ENCODE measurements at regions not wholly inside any gene's neighbourhood (a gene's known extent, or its start where the extent isn't known, plus 50 kb on each side); places are given as distances from the start of the nearest gene placed in this dataset.

- Histone ChIP-seq H3K9ac (ENCODE audit: insufficient read depth, low read depth, low read length) (no peak overlapping the region), H3K9me3 (ENCODE audit: low read length) (no peaks in the 10 kb centered on the region), H3K4me2 (ENCODE audit: low read depth, low read length) (no peak overlapping the region), H3K4me1 (ENCODE audit: insufficient read depth, low read length) (no peaks in the 10 kb centered on the region), H2AFZ (ENCODE audit: low read length) (no peak overlapping the region), H3K79me2 (ENCODE audit: insufficient read depth, low read length) (no peaks in the 10 kb centered on the region), H3K4me3 (replicated peaks in 1 of 3; ENCODE audit: insufficient read depth in 1 of 3, low read depth in 2 of 3, low read length in 3 of 3) (no peak overlapping the region), H4K20me1 (ENCODE audit: insufficient read depth, low read length) (no peaks in the 10 kb centered on the region), H3K36me3 (replicated peaks in 1 of 2; ENCODE audit: control insufficient read depth in 1 of 2, insufficient read depth in 2 of 2, low read length in 2 of 2) (no peaks in the 10 kb centered on the region), H3K27ac (ENCODE audit: extremely low read length, insufficient read depth, low read length) (no peak overlapping the region), H3K27me3 (ENCODE audit: control insufficient read depth in 1 of 2, insufficient read depth in 2 of 2, low read length in 2 of 2) (no peaks in the 10 kb centered on the region)
- 32% methylated on average over 8 of the region's 8 CpGs for WGBS (ENCODE audit: low lambda C conversion rate)
- DNase-seq (ENCODE audit: low spot score): no peak
- ChIA-PET POLR2A (no interaction called here), CTCF (ENCODE audit: low intra/inter-chr PET ratio, low total read pairs) (no interaction called here)
- FAIRE-seq: no peak
- no peak for ATAC-seq
- BruUV-seq (replicated peaks): no TSS peak
- TF ChIP-seq FIP1L1 (IDR thresholded peaks at IDR 0.05; ENCODE audit: borderline replicate concordance, insufficient read depth, low read depth, low read length) (no peak), PRDM15 (CRISPR knock-in tag; IDR thresholded peaks at IDR 0.05) (peak; percentile 76), SMAD1 (CRISPR knock-in tag; IDR thresholded peaks at IDR 0.05; ENCODE audit: borderline replicate concordance, low read depth) (no peak), SUZ12 (IDR thresholded peaks at IDR 0.05; ENCODE audit: low read depth, low read length) (no peak), ZNF263 (CRISPR knock-in tag; IDR thresholded peaks at IDR 0.05) (no peak)
- intact Hi-C loops (cut with micrococcal nuclease; ENCODE audit: unreplicated experiment) (no loop called here), in situ Hi-C loops (cut with HindIII; ENCODE audit: extremely low pct_ligation_motif_present, low pct_unique_long_range_greater_than_20kb) (no loop called here)
Measured at GRCh38 chr6:23410439-23410838, 715.6 kb upstream of the NRSN1 start.

GRCh38 chr6:23412770-23413169 is 713.2 kb upstream of the NRSN1 start:
- H4K20me1 ChIP-seq (ENCODE audit: insufficient read depth, low read length): no peaks in the 10 kb centered on the region
- no peak overlapping the region for H2AFZ ChIP-seq (ENCODE audit: low read length)
- no peaks in the 10 kb centered on the region for H3K79me2 ChIP-seq (ENCODE audit: insufficient read depth, low read length)
- FAIRE-seq (no peak), ATAC-seq (no peak), DNase-seq (ENCODE audit: low spot score) (no peak)
- ChIA-PET CTCF (ENCODE audit: low intra/inter-chr PET ratio, low total read pairs) (no interaction called here), POLR2A (no interaction called here)
- no peak overlapping the region for H3K4me3 ChIP-seq (replicated peaks in 1 of 3; ENCODE audit: insufficient read depth in 1 of 3, low read depth in 2 of 3, low read length in 3 of 3)
- intact Hi-C loops (cut with micrococcal nuclease; ENCODE audit: unreplicated experiment) (no loop called here), in situ Hi-C loops (cut with HindIII; ENCODE audit: extremely low pct_ligation_motif_present, low pct_unique_long_range_greater_than_20kb) (no loop called here)
- no peaks in the 10 kb centered on the region for H3K4me1 ChIP-seq (ENCODE audit: insufficient read depth, low read length)
- H3K9me3 ChIP-seq (ENCODE audit: low read length): no peaks in the 10 kb centered on the region
- BruUV-seq (replicated peaks): no TSS peak
- no peaks in the 10 kb centered on the region for H3K36me3 ChIP-seq (replicated peaks in 1 of 2; ENCODE audit: control insufficient read depth in 1 of 2, insufficient read depth in 2 of 2, low read length in 2 of 2)
- no peak overlapping the region for H3K9ac ChIP-seq (ENCODE audit: insufficient read depth, low read depth, low read length)
- no peaks in the 10 kb centered on the region for H3K27me3 ChIP-seq (ENCODE audit: control insufficient read depth in 1 of 2, insufficient read depth in 2 of 2, low read length in 2 of 2)
- H3K27ac ChIP-seq (ENCODE audit: extremely low read length, insufficient read depth, low read length): no peak overlapping the region
- H3K4me2 ChIP-seq (ENCODE audit: low read depth, low read length): no peak overlapping the region
- TF ChIP-seq ZNF557 (CRISPR knock-in tag; IDR thresholded peaks at IDR 0.05): no peak
- TF ChIP-seq SUZ12 (IDR thresholded peaks at IDR 0.05; ENCODE audit: low read depth, low read length): no peak
- TF ChIP-seq CCDC6 (CRISPR knock-in tag; IDR thresholded peaks at IDR 0.05): no peak
- TF ChIP-seq BCL3 (CRISPR knock-in tag; IDR thresholded peaks at IDR 0.05): no peak
- no peak for TF ChIP-seq ZNF460 (CRISPR knock-in tag; IDR thresholded peaks at IDR 0.05; ENCODE audit: borderline replicate concordance)
- TF ChIP-seq THYN1 (CRISPR knock-in tag; IDR thresholded peaks at IDR 0.05; ENCODE audit: borderline replicate concordance, low read depth): no peak
- TF ChIP-seq ZNF468 (CRISPR knock-in tag; IDR thresholded peaks at IDR 0.05): no peak
- no peak for TF ChIP-seq ZFP91 (CRISPR knock-in tag; IDR thresholded peaks at IDR 0.05; ENCODE audit: borderline replicate concordance)
- TF ChIP-seq NR1H2 (CRISPR knock-in tag; IDR thresholded peaks at IDR 0.05; ENCODE audit: borderline replicate concordance, low read depth): no peak

Data from HepG2 (cell line).